NCI-H187 (cell line): ENCODE measurements at regions not wholly inside any gene's neighbourhood (a gene's known extent, or its start where the extent isn't known, plus 50 kb on each side); places are given as distances from the start of the nearest gene placed in this dataset.
"Not testable (repeated sequence)": the region's sequence is repeated elsewhere in the genome, so short reads cannot be mapped to it uniquely, and the experiment has no call there.

Experiments used
- DNase-seq, 2 experiments: peaks; one replicate each; lab custom pipeline; 2025; lab: John Stamatoyannopoulos, UW

DNA sequence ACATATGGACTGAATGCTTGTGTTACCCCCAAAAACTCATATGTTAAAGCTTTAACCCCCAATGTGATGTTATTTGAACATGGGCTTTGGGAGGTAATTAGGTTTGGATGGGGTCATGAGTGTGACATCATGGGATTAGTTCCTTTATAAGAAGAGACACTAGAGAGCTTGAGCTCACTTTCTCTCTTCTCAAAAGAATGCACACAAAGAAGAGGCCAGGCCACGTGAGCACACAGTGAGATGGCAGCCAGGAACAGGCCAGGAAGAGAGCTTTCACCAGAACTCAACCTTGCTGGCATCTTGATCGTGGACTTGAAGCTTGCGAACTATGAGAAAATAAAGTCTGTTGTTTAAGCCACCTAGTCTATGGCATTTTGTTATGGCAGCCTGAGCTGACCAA, 360.6 kb downstream of the NR2F1-AS1 start:
- no peak for DNase-seq

DNA sequence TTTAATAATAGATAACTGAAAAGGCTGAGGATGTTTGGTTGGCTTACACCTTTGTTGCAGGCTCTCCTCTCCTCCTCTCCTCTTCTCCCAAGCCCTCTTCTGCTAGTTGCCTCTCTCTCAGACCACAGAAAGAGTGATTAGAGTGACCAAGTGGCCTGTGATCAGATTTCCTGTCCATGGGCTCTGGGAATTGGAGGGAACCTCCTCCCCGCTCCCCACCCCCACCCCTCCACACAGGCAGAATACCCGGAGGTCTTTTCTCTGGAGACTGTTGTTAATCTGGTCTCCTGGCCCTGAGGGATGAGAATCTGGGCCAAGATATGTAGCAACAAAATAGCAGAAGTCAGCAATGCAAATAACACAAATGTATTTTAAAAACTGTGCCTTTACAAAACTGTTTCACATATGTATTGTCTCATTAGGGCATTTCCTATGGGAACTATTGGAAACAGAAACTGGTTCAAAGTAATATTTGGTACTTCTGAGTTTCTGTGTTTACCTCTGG, 361.3 kb downstream of the NR2F1-AS1 start:
- no peak for DNase-seq

DNA sequence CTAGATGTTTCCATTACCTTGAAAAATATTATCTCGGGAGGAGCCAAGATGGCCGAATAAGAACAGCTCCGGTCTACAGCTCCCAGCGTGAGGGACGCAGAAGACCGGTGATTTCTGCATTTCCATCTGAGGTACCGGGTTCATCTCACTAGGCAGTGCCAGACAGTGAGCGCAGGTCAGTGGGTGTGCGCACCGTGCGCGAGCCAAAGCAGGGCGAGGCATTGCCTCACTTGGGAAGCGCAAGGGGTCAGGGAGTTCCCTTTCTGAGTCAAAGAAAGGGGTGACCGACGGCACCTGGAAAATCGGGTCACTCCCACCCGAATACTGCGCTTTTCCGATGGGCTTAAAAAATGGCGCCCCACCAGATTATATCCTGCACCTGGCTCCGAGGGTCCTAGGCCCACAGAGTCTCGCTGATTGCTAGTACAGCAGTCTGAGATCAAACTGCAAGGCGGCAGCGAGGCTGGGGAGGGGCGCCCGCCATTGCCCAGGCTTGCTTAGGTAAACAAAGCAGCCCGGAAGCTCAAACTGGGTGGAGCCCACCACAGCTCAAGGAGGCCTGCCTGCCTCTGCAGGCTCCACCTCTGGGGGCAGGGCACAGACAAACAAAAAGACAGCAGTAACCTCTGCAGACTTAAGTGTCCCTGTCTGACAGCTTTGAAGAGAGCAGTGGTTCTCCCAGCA, 367.8 kb downstream of the NR2F1-AS1 start:
- DNase-seq, result not testable (repeated sequence)

DNA sequence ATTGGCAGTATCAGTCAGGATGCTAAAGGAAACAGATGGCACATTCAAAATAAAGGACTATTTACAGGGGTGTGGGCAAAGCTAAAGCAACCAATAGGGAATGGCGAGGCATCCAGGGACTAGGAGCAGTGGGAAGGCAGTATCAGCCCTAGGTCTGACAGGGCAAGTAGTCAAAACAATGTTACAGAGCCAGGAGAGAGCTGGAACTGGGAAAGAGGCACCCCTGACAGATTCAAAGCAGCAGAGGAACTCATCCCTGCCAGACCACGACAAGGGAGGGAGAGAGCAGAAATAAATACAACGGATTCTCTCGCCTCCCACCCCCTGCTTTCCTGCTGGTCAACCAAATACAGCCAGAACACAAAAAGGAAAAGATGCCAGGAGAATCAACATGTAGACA, 371.5 kb downstream of the NR2F1-AS1 start:
- no peak for DNase-seq

DNA sequence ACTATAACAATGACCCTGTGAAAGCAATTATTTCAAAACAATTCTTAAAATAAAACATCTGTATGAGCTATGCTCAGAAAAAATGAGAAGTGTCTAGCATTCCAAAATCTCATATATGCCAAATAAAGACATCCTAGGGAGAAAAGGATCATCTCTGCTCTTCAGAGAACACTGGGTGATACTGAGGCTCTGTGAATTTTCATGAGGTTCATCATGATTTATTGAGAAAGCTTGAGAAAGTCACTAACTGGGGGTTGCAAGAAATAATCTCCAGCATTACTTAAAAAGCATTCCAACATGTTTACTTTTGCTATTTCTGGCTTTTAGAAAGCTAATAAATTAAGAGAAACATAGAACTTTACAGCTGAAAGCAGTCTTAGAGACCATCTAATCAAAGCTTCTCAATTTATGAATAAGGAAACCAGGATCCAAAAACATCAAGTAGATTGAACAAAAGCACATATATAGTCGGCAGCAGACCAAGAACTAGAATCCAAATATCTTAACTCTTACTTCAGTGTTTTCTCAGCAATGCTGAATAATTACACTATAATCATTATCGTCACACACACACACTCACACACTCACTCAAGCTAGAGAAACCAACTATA, 372.8 kb downstream of the NR2F1-AS1 start:
- no peak for DNase-seq

DNA sequence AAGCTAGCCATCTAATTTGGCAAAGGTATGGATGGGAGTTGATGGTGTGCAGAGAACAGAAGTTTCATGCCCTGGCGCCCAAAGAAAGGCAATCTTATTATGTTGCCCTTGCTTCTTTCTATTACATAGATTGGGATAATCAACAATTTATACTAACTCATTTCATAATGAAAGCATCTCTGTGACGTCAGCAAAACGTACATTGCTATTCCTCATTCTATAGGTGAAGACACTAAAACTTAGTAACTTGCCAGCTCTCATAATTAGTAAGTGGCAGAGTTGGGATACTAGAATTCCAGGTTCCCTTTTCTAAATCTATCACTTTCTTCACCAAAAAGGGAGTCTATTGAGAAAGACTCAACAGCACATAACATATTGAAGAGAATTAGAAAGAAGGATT, 374.8 kb downstream of the NR2F1-AS1 start:
- DNase-seq, result no peak

DNA sequence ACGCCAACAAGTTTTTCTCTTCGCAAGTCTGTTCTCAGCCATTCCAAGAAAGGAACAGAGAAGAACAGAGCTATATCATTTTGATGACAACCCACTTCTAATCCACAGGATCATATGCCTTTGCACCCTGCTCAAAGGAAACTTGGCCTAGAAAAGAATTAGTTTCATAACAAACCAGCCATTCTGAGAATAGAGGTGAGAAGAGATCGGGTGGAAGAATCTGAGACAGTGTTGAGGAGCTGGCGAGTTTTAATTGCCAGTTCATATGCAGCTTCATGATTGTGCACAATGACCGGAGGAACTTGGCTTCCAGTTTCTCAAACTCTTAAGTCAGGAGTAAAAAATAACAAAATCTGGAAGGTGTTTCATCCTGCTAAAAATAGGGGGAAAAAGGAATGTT, 380.0 kb downstream of the NR2F1-AS1 start:
- no peak for DNase-seq

DNA sequence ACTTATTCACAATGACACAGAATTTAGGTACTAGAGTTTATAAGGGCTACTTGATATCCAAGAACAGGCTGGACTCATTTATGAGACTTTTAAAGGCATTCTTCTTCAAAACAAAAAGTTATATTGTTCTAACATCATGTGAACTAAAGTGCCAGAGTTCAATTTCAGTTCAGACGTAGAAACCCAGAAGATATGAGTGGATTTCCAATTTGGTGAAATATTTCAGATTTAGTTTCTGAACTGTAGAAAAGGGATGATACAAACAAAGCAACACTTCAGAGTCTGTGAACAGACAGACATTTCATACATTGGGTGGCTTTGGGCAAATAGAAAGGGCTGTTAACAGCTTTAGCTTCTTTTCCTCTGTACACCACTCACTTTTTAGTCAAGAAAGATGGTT, 384.0 kb downstream of the NR2F1-AS1 start:
- DNase-seq, result no peak

DNA sequence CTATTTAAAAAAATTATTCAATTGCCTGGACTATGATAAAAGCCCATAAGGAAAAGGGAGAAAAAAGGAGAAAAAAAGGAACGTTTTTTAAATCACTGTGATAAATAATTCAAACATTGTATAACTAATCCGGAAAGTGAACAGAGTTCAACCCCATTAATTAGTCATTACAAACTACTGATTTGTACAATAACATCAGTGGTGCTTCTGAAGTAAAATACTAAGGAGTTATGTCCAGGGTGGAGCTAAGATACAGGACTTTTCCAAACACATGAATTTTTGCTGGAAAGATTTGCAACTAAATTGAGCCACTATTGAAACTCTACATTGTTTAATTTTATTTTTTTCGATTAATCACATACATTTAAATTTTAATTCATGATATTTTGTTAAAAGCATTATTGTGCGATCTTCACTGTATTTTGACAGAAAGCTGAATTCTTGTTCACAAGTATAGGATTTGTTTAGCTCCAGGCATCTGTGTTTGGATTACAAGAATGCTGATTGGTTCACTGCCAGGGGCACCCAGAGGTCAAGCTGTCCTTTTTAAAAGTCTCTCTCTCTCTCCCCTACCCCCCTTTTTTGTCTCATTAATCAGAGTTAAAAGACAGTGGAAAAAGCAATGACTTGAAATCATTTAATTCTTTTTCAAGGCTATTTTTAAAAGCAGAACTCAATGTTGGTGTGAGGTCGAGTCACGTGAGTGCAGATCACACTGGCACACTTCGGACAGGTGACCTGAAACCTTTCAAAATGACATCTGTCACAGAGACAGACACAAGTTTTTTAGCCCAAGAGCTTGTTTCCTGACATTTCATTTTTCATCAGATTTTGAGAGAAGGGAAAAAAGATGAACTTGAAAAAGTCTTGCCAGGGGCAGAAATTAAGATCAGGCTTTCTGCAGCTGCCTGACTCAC, 387.3 kb downstream of the NR2F1-AS1 start:
- DNase-seq, result no peak

DNA sequence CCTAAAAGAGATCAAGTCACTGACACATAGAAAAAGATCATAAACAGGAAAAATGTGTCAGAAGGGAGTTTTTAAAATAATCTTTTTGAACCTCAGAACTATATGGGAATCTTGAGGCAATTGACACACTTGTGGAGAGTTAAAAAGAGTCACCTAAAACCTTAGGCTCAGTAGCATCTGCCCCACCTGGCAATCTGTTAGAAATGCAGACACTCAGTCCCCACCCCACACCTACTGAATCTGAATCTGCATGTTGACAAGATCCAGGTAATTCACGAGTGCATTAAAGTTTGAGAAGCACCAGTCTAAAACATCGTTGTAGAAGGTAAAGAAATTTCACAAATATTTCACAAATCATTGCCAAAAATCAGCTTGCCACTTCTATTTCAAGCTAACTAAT, 388.3 kb downstream of the NR2F1-AS1 start:
- DNase-seq, result no peak

DNA sequence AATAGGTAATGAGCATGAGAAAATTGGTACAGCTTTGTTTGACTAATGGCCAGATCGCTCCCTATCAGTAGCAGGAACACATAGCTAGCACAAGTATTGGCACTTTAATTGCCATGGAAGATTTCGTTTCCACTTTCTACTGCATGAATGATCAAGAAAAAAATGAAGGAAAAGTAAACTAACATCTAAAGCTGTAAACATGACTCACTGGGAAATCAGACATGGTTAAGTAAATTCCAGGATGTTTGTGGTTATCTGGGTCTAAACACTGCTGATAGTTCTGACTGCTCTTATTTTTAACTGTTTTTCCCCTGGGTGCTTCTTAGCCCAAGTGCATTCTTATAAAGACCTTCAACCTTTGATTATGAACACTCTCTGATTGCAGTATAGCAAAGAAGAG, 388.9 kb downstream of the NR2F1-AS1 start:
- DNase-seq, result no peak

DNA sequence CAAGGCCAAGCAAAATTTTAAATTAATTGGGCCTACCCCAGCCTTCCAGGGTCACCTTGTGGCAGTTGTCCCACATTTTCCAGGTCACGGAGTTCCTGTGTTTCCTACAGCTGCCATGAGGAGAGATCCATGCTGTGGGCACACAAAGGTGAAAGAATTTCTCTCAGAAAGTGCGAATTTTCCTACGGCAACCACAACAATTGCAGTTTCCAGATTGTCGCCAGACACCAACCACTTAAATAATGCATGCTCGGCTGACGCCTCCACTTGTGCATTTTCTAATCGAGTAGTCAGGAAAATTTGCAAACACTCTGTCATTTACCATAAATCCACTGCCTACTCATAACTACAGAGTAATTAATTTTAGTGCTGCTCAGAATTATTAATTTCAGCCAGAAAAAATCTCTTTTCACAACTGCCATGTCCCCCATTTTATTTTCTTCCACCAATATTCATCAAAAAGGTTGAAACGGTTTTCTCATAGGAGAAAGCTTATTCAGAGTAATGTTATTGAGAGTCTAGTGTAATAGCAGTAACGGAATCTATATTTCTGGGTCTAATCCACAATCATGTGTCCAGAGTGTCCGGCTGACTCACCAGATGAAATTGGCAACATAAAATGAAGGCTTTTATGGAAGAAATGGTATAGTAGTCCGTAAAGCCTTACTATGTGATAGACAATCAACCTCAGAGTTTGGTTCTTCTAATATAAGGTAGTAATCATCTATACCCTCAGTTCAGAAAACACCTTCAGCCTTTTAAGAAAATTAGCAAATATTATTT, 389.8 kb downstream of the NR2F1-AS1 start:
- no peak for DNase-seq

DNA sequence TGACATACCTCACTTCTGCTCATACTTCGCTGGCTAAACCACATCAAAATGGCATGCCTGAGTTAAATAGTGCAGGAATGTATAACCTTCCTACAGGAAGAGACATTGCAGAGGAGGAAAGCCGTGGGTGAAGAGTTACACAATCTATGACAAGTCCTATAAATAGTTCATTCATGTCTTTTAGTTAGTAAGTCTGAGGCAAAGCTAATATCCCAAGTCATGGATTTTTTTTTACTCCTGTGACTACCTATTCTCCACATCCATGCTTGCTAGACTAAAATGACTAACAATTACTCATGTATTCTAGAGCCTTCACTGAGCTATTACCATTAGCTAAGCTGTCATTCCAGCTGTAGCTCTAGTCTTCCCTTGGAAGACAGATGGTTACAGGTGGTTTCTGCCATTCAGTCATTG, 391.3 kb downstream of the NR2F1-AS1 start:
- DNase-seq, result no peak

DNA sequence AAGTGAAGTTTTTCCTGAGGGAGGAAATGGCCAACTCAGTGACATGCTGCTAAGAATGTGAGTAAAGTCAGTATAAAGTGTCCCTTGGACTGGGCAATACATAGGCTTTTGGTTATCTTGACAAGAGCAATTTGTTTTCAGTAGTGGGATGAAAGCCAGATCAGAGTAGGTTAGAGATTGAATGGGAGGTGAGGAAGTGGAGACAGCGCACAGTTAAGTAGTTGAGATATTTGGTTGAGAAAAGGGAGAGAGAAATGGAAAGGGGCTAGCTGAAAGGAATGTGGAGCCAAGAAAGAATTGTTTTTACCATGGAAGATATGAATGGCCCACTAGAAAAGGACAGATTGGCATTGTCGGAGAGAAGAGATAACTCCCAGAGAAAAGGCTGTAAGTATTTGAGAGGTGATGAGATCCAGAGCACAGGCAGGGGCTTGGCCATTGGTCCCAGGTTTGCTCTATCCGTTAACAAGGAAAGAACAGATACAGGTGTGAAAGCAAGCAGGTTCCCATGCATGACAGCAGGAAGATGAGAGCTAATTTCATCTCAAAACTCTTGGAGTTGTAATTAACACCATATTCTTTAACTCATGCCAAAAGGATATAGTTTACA, 392.0 kb downstream of the NR2F1-AS1 start:
- no peak for DNase-seq

DNA sequence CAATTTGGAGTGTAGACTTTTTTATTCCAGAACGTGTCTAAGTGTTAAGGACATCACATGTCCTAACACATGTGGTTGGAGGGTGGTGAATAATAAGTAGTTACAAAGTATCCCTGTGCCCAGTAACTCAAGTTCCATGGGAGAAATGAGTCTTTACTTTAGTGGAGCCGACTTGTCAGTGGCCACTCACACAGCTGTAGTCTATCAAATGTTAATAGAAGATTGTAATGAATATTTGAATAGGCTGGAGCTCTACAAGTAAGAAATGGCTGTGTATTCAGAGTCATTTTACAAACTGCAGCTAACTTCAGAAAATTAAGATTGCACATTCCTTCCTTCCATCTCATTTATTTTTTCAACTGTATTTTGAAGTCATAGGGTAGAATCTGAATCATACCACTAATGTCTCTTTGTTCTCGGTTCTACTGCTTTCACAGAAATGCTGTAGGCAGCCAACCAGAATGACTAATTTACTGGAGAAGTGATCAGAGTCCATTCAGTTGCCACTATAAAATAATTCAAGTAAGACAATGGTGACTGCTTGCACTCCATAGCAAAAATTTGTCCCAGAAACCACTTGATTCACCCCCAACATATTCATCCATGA, 394.8 kb downstream of the NR2F1-AS1 start:
- no peak for DNase-seq

DNA sequence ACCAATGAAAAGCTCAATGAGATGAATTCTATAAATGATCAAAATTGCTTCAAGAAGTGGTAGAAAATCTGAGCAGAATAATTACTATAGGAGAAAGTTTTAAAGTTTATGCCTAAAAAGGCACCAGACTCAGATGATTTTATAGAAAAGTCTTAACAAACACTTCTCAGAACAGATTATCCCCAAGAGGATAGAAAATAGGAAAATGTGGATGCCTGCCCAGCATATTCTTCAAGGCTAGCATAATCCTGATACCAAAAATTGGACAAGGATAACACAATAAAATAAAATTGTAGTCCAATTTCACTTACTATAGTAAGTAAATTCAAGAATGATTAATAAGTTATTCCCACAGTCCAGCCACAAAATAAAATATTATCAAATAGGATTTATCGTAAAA, 397.0 kb downstream of the NR2F1-AS1 start:
- DNase-seq, result no peak

DNA sequence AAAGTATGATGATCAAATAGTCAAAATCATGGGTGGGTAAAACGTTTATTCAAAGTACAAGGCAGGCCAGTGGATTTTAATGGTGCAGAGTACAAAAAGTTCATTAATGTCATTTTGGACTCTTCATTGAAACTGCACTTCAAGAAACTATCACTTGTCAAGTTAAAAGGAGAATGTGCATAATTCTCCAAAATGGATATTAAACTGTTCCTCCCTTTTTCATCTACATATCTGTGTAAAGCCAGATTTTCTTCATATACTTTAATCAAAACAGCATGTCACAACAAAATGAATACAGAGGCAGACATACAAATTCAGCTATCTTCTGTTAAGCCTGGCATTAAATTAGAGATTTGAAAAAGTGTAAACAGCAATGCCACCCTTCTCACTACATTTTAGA, 401.6 kb downstream of the NR2F1-AS1 start:
- DNase-seq, result no peak

DNA sequence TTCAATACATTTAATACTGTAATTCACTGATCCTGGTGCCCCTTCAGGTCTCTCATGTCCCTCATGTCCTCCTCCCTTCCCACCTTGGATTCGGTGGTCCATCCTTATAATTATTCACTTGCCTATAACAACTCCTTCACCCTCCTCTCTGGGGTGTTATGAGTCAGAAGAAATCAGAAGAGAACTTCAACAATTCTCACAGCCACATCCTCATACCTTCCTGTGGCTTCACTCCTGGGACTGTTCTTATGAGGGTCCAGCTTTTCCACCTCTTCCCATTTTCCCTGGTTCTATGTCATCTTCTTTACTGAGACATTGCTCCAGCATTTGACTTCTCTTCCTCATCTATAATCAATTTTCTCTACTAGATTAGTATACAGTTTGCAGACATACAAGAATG, 406.1 kb downstream of the NR2F1-AS1 start:
- DNase-seq, result no peak

DNA sequence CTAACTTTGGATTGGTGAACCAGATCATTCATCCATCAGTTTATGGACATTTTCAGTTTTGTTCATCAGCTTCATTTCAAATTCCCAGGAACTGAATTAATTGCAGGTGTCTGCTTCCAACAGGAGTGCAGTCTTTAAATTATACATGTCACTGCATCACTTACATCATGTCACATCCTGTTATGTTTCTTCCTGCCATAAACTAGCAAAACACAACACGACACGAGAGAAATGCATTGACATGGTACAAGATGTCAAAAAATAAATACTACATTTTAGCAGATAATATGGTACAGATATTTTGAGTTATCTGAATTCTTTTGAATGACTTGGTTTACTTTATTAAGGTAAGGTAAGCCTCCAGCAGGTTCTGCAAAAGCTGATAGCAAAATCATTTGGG, 415.5 kb downstream of the NR2F1-AS1 start:
- DNase-seq, result no peak

DNA sequence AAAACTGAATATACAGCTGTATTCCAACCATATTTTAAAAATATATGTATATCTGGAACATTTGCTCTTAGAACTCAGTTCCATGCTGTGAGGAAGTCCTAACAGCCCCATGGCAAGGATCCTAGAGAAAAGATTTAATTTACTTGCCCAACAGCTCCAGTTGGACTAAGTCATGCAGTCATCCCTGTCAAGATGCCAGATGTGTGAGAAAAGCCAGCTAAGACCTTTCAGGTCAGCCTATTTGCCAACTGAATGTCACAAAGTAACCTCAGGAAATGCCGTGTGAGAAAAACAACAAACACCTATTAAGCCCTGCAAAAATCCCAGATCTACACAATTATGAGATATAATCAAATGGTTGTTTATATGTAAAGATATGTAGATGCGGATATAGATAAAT, 416.3 kb downstream of the NR2F1-AS1 start:
- no peak for DNase-seq

DNA sequence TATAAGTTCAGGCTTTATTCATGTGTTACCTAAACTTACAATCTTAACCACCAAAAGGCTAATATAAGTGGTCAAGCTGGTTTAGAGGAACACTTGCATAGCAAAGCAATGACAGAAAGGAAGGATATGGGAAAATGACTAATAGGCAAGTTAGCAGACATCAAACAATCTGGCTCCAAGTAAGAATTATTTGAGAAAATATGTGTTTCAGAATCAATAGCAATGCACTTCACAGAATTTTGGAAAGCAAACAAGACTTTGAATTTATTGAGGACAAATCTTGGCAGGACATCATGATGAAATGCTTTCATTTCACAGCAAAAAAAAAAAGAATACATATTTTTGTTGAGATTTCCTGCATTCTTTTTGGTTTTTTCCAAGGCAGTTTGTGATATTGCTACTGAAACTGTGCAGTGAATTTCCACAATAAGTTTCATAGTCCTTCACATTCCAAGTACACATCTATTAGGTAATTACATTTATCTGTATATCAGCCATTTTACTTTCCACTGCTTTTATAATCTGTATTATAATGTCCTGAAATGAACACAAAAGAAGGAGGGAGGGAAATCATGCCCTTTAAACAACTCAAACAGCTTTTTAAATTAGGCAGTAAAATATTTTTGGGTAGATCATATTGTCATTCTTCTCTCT, 417.9 kb downstream of the NR2F1-AS1 start:
- no peak for DNase-seq
